NCI-H1417 treated with DMSO at 0.1 percent for 48 hours (cell line): ENCODE measurements at regions not wholly inside any gene's neighbourhood (a gene's known extent, or its start where the extent isn't known, plus 50 kb on each side); places are given as distances from the start of the nearest gene placed in this dataset.
"Not testable (repeated sequence)": the region's sequence is repeated elsewhere in the genome, so short reads cannot be mapped to it uniquely, and the experiment has no call there.

ENCODE experiments used
- DNase-seq: peaks from one replicate; lab custom pipeline; 2025; lab: John Stamatoyannopoulos, UW

GRCh38 chr1:29683472-29683871, 447.1 kb downstream of the PTPRU start:
- DNase-seq, result no peak

GRCh38 chr1:29682919-29683295, 446.6 kb downstream of the PTPRU start:
- DNase-seq, result no peak

- no peak for DNase-seq
Observed at GRCh38 chr1:29682171-29682918, 446.0 kb downstream of the PTPRU start.

GRCh38 chr1:29681416-29681815, 445.1 kb downstream of the PTPRU start:
- DNase-seq, result not testable (repeated sequence)

GRCh38 chr1:29679828-29680558, 443.7 kb downstream of the PTPRU start:
- no peak for DNase-seq

GRCh38 chr1:29679316-29679715, 443.0 kb downstream of the PTPRU start:
- no peak for DNase-seq

- DNase-seq, result no peak
Observed at GRCh38 chr1:29677028-29678024, 441.0 kb downstream of the PTPRU start.

GRCh38 chr1:29676496-29676895, 440.2 kb downstream of the PTPRU start:
- no peak for DNase-seq

- DNase-seq, result no peak
Observed at GRCh38 chr1:29675481-29676263, 439.4 kb downstream of the PTPRU start.

- DNase-seq, result no peak
Observed at GRCh38 chr1:29674627-29675326, 438.5 kb downstream of the PTPRU start.

GRCh38 chr1:29673669-29674626, 437.6 kb downstream of the PTPRU start:
- DNase-seq, result no peak

GRCh38 chr1:29673228-29673500, 436.8 kb downstream of the PTPRU start:
- DNase-seq, result no peak

- DNase-seq, result no peak
Observed at GRCh38 chr1:29672416-29673227, 436.3 kb downstream of the PTPRU start.

- DNase-seq, result no peak
Observed at GRCh38 chr1:29671446-29672356, 435.4 kb downstream of the PTPRU start.

- no peak for DNase-seq
Observed at GRCh38 chr1:29670752-29671151, 434.4 kb downstream of the PTPRU start.

GRCh38 chr1:29669912-29670311, 433.6 kb downstream of the PTPRU start:
- DNase-seq, result no peak

GRCh38 chr1:29669158-29669871, 433.0 kb downstream of the PTPRU start:
- DNase-seq, result no peak
